NCI-H1694 treated with DMSO at 0.1 percent for 48 hours (cell line): ENCODE measurements at regions not wholly inside any gene's neighbourhood (a gene's known extent, or its start where the extent isn't known, plus 50 kb on each side); places are given as distances from the start of the nearest gene placed in this dataset.

Source experiments
- DNase-seq: peaks from one replicate; lab custom pipeline; 2025; lab: John Stamatoyannopoulos, UW

DNA sequence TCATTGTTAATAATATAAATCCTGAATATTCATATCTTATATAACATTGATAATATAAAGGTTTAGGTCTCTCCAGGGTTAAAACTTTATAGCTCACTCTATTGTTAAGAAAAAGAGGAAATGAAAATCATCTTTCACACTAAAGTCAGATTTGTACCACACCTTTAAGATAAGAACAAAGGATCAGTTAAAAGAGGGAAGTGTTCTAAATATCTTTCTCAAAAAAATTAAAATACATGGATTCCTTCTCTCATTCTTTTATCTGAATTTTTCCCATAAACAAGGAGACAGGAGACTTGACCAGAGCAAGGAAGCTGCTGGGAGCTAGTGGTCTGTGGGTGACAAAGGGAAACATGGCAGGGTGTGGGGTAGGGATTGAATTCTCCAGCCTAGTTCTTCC lies 323.0 kb upstream of the CPXCR1 start:
- DNase-seq, result no peak

DNA sequence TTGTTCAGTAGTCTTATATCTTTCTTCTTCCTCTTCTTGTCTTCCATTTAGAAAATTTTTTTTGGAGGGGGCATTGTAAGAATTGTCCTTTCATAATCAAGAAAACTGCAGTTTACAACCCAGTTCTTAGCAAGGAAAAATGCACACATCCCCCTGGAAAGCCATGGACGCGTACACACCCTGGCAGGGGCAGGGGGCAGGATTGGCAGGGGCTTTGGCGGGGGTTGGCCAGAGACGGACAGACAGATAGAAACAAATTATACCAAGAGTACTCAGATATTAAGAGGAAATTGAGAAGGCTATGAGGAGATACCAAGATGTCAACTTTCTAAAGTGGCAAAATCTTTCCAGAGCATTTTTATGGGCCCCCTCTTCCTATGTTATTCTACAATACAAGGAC lies 322.5 kb upstream of the CPXCR1 start:
- DNase-seq, result no peak

DNA sequence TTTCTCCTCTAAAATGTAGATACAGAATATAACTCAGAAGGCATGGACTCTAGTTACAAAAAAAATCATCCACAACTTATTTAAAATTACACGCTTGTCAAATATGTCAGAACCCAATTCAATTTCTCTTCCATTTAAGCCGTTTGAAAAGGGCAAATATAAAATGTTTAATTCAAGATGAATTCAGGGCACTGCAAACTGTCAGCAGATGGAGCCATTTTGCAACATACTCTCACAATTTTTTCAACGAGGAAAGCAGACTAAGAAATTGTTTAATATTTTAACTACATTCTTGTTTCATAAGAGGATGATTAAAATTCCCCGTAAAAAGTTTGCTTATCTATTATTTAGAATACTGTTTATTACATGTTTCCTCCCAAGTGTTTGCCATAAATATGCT lies 321.3 kb upstream of the CPXCR1 start:
- DNase-seq, result no peak

DNA sequence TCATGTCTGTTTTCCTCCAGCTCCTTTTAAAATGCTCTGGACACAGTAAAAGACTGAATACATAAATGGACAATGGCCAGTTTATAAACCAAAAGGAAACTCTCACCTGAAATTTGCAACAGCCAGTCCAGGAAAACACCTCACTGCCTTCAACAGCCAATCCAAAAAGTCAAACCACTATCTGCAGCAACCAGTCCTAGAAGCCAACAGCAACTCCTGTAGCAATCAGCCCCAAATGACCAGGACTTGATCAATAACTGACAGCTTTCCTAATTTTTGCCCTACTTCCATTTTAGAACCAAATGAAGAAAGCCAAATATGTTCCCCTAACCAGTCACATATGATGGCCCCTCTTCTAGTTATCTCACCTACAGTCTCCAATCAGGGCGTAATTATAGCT lies 309.5 kb upstream of the CPXCR1 start:
- DNase-seq, result no peak

DNA sequence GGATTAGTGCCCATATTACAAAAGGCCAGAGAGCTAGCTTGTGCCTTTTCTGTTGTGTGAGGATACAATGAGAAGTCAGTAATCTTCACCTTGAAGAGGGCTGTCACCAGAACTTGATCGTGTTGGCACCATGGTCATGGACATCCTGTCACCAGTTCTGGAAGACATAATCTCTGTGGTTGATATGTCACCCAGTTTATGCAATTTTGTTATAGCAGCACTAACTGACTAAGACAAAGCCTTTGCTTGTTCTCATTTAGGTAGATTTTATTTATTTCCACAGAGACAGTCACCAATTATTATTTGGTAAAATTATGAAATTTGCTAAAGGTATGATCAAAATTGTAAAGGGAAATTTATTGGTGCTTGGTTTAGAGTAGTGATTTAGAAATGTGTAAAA lies 308.8 kb upstream of the CPXCR1 start:
- no peak for DNase-seq

DNA sequence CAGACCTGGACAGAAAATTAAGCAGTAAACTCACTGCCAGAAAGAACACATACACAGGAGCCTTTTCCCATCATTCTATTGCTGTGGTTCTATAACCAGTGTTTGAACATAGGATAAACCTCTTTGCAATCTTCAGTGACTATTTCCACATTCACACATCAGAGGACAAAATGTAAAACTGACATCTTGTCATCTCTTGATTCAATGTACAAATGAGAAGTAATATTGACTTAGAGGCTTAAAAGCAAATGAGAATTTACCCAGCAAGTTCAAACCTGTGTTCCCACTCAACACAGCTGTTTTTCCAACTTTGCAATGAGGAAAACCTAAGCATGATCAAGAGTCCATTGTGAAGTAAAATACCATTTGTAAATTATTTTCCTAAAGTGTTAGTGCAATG lies 307.1 kb upstream of the CPXCR1 start:
- DNase-seq, result no peak
